GM23338 (cell line): ENCODE measurements at regions not wholly inside any gene's neighbourhood (a gene's known extent, or its start where the extent isn't known, plus 50 kb on each side); places are given as distances from the start of the nearest gene placed in this dataset.

Experiments
- ATAC-seq: fragments of 200-7000 bp; cut with Tn5 transposase; 3 replicates; pipeline ENCODE4 v1.9.1; 2020
- DNase-seq: peaks from one replicate; pipeline ENCODE4 v3.0.0-alpha.2; 2015; ENCODE audit warnings: low spot score
- H2AFZ ChIP-seq: fragments of 200-600 bp; sonication (generic); 2 replicates; pipeline ENCODE4 v1.8.0; 2016; ENCODE audit warnings: antibody characterized with exemption, mild to moderate bottlenecking, moderate library complexity
- H3F3A ChIP-seq: fragments of 200-600 bp; sonication (generic); replicated peaks from 2 replicates; pipeline ENCODE4 v1.8.0; 2017; ENCODE audit warnings: antibody characterized with exemption, mixed run types, low read depth
- H3K27ac ChIP-seq: fragments of 200-600 bp; sonication (generic); 2 replicates; pipeline ENCODE4 v1.6.1; 2016; ENCODE audit warnings: low read depth
- H3K27me3 ChIP-seq: fragments of 200-600 bp; sonication (generic); 2 replicates; pipeline ENCODE4 v1.8.0; 2016; ENCODE audit warnings: mild to moderate bottlenecking, mixed run types, moderate library complexity; ENCODE audit not compliant: insufficient read depth
- H3K36me3 ChIP-seq: fragments of 200-600 bp; sonication (generic); 2 replicates; pipeline ENCODE4 v1.8.0; 2016; ENCODE audit warnings: mild to moderate bottlenecking; ENCODE audit not compliant: insufficient read depth
- H3K4me1 ChIP-seq: fragments of 200-600 bp; sonication (generic); 2 replicates; pipeline ENCODE4 v1.8.0; 2016; ENCODE audit warnings: mild to moderate bottlenecking, moderate library complexity; ENCODE audit not compliant: insufficient read depth
- H3K4me2 ChIP-seq: fragments of 200-600 bp; sonication (generic); 2 replicates; pipeline ENCODE4 v1.7.1; 2017; ENCODE audit warnings: mixed run types
- H3K4me3 ChIP-seq: fragments of 200-600 bp; sonication (generic); 2 replicates; pipeline ENCODE4 v1.6.1; 2016; ENCODE audit warnings: mixed run types
- H3K79me2 ChIP-seq: fragments of 200-600 bp; sonication (generic); replicated peaks from 2 replicates; pipeline ENCODE4 v1.8.0; 2017; ENCODE audit warnings: mild to moderate bottlenecking; ENCODE audit not compliant: insufficient read depth
- H3K9me2 ChIP-seq: fragments of 200-600 bp; sonication (generic); 2 replicates; pipeline ENCODE4 v1.8.0; 2017; ENCODE audit not compliant: insufficient read depth
- H4K20me1 ChIP-seq: fragments of 200-600 bp; sonication (generic); replicated peaks from 2 replicates; pipeline ENCODE4 v1.8.0; 2017; ENCODE audit warnings: mild to moderate bottlenecking; ENCODE audit not compliant: insufficient read depth
- H3K27ac Mint-ChIP-seq: 2 replicates; pipeline ENCODE4 v1.8.0; 2020; ENCODE audit warnings: inconsistent platforms, mild to moderate bottlenecking, moderate library complexity, mixed read lengths
- H3K27me3 Mint-ChIP-seq: 3 replicates; pipeline ENCODE4 v1.8.0; 2022; ENCODE audit warnings: low read depth, mild to moderate bottlenecking, moderate library complexity, mixed read lengths, inconsistent platforms; ENCODE audit not compliant: insufficient read depth, poor library complexity
- H3K36me3 Mint-ChIP-seq: 3 replicates; pipeline ENCODE4 v1.8.0; 2021; ENCODE audit warnings: low read depth, mild to moderate bottlenecking, inconsistent platforms, moderate library complexity, mixed read lengths
- H3K4me1 Mint-ChIP-seq: 3 replicates; pipeline ENCODE4 v1.8.0; 2020; ENCODE audit warnings: mild to moderate bottlenecking, inconsistent platforms, mixed read lengths
- H3K4me3 Mint-ChIP-seq: 3 replicates; pipeline ENCODE4 v1.8.0; 2021; ENCODE audit warnings: moderate library complexity, mild to moderate bottlenecking, inconsistent platforms, mixed read lengths
- H3K9me3 Mint-ChIP-seq: 3 replicates; pipeline ENCODE4 v1.8.0; 2020; ENCODE audit warnings: moderate library complexity, mild to moderate bottlenecking, inconsistent platforms, mixed read lengths
- ETS1 ChIP-seq: IDR thresholded peaks from 2 replicates; pipeline ENCODE4 v1.6.1; 2016; ENCODE audit warnings: antibody characterized with exemption
- EZH2 ChIP-seq: fragments of 200-600 bp; sonication (generic); IDR thresholded peaks from one replicate; pipeline ENCODE4 v1.8.0; 2017; ENCODE audit warnings: antibody characterized with exemption, mild to moderate bottlenecking, low read depth; ENCODE audit not compliant: unreplicated experiment
- JUNB ChIP-seq: IDR thresholded peaks from one replicate; pipeline ENCODE4 v1.6.1; 2016; ENCODE audit warnings: antibody characterized with exemption; ENCODE audit not compliant: unreplicated experiment
- POLR2AphosphoS5 ChIP-seq: IDR thresholded peaks from 2 replicates; pipeline ENCODE4 v1.6.1; 2016; ENCODE audit warnings: antibody characterized with exemption, low read depth
- REST ChIP-seq: IDR thresholded peaks from one replicate; pipeline ENCODE4 v1.6.1; 2018; ENCODE audit warnings: antibody characterized with exemption; ENCODE audit not compliant: unreplicated experiment
- STAT1 ChIP-seq: IDR thresholded peaks from one replicate; pipeline ENCODE4 v1.6.1; 2016; ENCODE audit warnings: antibody characterized with exemption; ENCODE audit not compliant: unreplicated experiment
- ZNF114 ChIP-seq: fragments of 250-450 bp; sonication (Bioruptor Pico); IDR thresholded peaks from 2 replicates; pipeline ENCODE4 v1.5.0; 2020; ENCODE audit warnings: mild to moderate bottlenecking, moderate library complexity
- TF ChIP-seq, protein P1 (sequence below), 2 experiments: fragments of 200-600 bp in 1 of 2; sonication (generic) in 1 of 2; conservative IDR thresholded peaks; 2 replicates each; pipeline versions ENCODE4 v1.5.1 to v1.6.1; 2016 to 2017; ENCODE audit warnings: antibody characterized with exemption in 2 of 2, low read depth in 2 of 2, mild to moderate bottlenecking in 2 of 2, moderate library complexity in 1 of 2
- TF ChIP-seq, protein P2 (sequence below): fragments of 250-450 bp; sonication (Bioruptor Pico); IDR thresholded peaks from 2 replicates; pipeline ENCODE4 v1.5.0; 2020; ENCODE audit warnings: mild to moderate bottlenecking, moderate library complexity

GRCh38 chr17:77651988-77652387 is 306.5 kb upstream of the TNRC6C start:
- H3K4me1 Mint-ChIP-seq, result peaks cover 19% of the 10 kb centered on the region
- H4K20me1 ChIP-seq, result no peaks in the 10 kb centered on the region
- peak; percentile 49; the same call in 2 of the 3 replicates for ATAC-seq
- no peaks in the 10 kb centered on the region; the same call in 1 of the 2 replicates for H3K36me3 ChIP-seq
- no peak overlapping the region for H3K27ac Mint-ChIP-seq
- DNase-seq, result no peak
- H3K27ac ChIP-seq, result no peak overlapping the region
- no peaks in the 10 kb centered on the region for H3K9me2 ChIP-seq
- no peaks in the 10 kb centered on the region for H3K79me2 ChIP-seq
- peaks cover 12% of the 10 kb centered on the region; the same call in 1 of the 2 replicates for H3K4me1 ChIP-seq
- no peaks in the 10 kb centered on the region for H3F3A ChIP-seq
- H3K4me2 ChIP-seq, result no peak overlapping the region
- peaks cover 19% of the 10 kb centered on the region for H3K9me3 Mint-ChIP-seq
- no peak overlapping the region for H3K4me3 ChIP-seq
- no peak overlapping the region for H2AFZ ChIP-seq
- no peaks in the 10 kb centered on the region for H3K27me3 ChIP-seq
- H3K4me3 Mint-ChIP-seq, result no peak overlapping the region
- peaks cover 7% of the 10 kb centered on the region; the same call in 2 of the 3 replicates for H3K36me3 Mint-ChIP-seq
- TF ChIP-seq EZH2, result no peak
- peaks cover 4% of the 10 kb centered on the region for H3K27me3 Mint-ChIP-seq

DNA sequence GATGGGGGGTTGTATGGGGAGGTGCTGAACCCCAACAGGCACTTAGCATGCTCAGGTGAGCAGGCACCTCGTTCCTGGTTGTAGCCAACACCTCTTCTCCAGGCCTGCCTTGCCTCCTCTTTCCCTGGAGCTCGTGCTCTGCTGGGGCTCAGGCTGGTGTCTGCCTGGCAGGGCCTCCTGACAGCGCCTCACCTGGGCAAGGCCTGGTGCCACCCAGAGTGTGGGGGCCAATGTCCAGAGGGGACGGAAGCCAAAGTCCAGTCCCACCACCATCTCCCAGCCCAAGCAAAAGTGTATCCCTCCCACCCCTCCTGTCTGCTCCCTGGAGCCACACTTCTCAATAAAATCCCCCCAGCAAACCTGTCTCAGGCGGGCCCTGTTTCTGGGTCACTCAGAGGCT is 304.2 kb upstream of the TNRC6C start:
- H3K4me1 ChIP-seq, result peaks cover 12% of the 10 kb centered on the region; the same call in 1 of the 2 replicates
- H2AFZ ChIP-seq, result peak overlapping the region; percentile 87; the same call in 1 of the 2 replicates
- H3K9me2 ChIP-seq, result no peaks in the 10 kb centered on the region
- no peaks in the 10 kb centered on the region for H4K20me1 ChIP-seq
- H3K4me2 ChIP-seq, result no peak overlapping the region; the same call in 1 of the 2 replicates
- peaks cover 7% of the 10 kb centered on the region for H3K27me3 Mint-ChIP-seq
- H3K4me3 Mint-ChIP-seq, result no peak overlapping the region
- H3K79me2 ChIP-seq, result no peaks in the 10 kb centered on the region
- H3K27me3 ChIP-seq, result no peaks in the 10 kb centered on the region
- H3K36me3 ChIP-seq, result no peaks in the 10 kb centered on the region; the same call in 1 of the 2 replicates
- H3F3A ChIP-seq, result no peaks in the 10 kb centered on the region
- H3K4me3 ChIP-seq, result no peak overlapping the region
- peaks cover 10% of the 10 kb centered on the region; the same call in 2 of the 3 replicates for H3K36me3 Mint-ChIP-seq
- H3K9me3 Mint-ChIP-seq, result peaks cover 26% of the 10 kb centered on the region
- H3K27ac Mint-ChIP-seq, result no peak overlapping the region
- ATAC-seq (no peak), DNase-seq (no peak)
- H3K27ac ChIP-seq, result no peak overlapping the region
- peaks cover 19% of the 10 kb centered on the region for H3K4me1 Mint-ChIP-seq
- no peak for TF ChIP-seq STAT1
- TF ChIP-seq JUNB, result no peak
- no peak for TF ChIP-seq REST
- TF ChIP-seq, protein P1, sequence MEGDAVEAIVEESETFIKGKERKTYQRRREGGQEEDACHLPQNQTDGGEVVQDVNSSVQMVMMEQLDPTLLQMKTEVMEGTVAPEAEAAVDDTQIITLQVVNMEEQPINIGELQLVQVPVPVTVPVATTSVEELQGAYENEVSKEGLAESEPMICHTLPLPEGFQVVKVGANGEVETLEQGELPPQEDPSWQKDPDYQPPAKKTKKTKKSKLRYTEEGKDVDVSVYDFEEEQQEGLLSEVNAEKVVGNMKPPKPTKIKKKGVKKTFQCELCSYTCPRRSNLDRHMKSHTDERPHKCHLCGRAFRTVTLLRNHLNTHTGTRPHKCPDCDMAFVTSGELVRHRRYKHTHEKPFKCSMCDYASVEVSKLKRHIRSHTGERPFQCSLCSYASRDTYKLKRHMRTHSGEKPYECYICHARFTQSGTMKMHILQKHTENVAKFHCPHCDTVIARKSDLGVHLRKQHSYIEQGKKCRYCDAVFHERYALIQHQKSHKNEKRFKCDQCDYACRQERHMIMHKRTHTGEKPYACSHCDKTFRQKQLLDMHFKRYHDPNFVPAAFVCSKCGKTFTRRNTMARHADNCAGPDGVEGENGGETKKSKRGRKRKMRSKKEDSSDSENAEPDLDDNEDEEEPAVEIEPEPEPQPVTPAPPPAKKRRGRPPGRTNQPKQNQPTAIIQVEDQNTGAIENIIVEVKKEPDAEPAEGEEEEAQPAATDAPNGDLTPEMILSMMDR (conservative IDR thresholded peaks at IDR 0.05; ENCODE audit: low read depth in 2 of 2), result no peak
- TF ChIP-seq, protein P2, sequence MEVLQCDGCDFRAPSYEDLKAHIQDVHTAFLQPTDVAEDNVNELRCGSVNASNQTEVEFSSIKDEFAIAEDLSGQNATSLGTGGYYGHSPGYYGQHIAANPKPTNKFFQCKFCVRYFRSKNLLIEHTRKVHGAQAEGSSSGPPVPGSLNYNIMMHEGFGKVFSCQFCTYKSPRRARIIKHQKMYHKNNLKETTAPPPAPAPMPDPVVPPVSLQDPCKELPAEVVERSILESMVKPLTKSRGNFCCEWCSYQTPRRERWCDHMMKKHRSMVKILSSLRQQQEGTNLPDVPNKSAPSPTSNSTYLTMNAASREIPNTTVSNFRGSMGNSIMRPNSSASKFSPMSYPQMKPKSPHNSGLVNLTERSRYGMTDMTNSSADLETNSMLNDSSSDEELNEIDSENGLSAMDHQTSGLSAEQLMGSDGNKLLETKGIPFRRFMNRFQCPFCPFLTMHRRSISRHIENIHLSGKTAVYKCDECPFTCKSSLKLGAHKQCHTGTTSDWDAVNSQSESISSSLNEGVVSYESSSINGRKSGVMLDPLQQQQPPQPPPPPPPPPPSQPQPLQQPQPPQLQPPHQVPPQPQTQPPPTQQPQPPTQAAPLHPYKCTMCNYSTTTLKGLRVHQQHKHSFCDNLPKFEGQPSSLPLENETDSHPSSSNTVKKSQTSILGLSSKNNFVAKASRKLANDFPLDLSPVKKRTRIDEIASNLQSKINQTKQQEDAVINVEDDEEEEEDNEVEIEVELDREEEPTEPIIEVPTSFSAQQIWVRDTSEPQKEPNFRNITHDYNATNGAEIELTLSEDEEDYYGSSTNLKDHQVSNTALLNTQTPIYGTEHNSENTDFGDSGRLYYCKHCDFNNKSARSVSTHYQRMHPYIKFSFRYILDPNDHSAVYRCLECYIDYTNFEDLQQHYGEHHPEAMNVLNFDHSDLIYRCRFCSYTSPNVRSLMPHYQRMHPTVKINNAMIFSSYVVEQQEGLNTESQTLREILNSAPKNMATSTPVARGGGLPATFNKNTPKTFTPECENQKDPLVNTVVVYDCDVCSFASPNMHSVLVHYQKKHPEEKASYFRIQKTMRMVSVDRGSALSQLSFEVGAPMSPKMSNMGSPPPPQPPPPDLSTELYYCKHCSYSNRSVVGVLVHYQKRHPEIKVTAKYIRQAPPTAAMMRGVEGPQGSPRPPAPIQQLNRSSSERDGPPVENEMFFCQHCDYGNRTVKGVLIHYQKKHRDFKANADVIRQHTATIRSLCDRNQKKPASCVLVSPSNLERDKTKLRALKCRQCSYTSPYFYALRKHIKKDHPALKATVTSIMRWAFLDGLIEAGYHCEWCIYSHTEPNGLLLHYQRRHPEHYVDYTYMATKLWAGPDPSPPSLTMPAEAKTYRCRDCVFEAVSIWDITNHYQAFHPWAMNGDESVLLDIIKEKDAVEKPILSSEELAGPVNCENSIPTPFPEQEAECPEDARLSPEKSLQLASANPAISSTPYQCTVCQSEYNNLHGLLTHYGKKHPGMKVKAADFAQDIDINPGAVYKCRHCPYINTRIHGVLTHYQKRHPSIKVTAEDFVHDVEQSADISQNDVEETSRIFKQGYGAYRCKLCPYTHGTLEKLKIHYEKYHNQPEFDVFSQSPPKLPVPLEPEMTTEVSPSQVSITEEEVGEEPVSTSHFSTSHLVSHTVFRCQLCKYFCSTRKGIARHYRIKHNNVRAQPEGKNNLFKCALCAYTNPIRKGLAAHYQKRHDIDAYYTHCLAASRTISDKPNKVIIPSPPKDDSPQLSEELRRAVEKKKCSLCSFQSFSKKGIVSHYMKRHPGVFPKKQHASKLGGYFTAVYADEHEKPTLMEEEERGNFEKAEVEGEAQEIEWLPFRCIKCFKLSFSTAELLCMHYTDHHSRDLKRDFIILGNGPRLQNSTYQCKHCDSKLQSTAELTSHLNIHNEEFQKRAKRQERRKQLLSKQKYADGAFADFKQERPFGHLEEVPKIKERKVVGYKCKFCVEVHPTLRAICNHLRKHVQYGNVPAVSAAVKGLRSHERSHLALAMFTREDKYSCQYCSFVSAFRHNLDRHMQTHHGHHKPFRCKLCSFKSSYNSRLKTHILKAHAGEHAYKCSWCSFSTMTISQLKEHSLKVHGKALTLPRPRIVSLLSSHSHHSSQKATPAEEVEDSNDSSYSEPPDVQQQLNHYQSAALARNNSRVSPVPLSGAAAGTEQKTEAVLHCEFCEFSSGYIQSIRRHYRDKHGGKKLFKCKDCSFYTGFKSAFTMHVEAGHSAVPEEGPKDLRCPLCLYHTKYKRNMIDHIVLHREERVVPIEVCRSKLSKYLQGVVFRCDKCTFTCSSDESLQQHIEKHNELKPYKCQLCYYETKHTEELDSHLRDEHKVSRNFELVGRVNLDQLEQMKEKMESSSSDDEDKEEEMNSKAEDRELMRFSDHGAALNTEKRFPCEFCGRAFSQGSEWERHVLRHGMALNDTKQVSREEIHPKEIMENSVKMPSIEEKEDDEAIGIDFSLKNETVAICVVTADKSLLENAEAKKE (CRISPR knock-in tag), result no peak
- TF ChIP-seq POLR2AphosphoS5, result no peak
- no peak for TF ChIP-seq ETS1
- TF ChIP-seq EZH2, result no peak
- no peak for TF ChIP-seq ZNF114 (CRISPR knock-in tag)
